ENCODE measurements at regions not wholly inside any gene's neighbourhood (a gene's known extent, or its start where the extent isn't known, plus 50 kb on each side); places are given as distances from the start of the nearest gene placed in this dataset.

GRCh38 chr15:94535298-94536048, 304.1 kb downstream of the MCTP2 start:
- no peak overlapping the region for H3K27ac Mint-ChIP-seq (ENCODE audit: unreplicated experiment)
- no peak overlapping the region for H3K4me3 Mint-ChIP-seq (ENCODE audit: unreplicated experiment)
- no peak for DNase-seq
- TF ChIP-seq, protein P1, sequence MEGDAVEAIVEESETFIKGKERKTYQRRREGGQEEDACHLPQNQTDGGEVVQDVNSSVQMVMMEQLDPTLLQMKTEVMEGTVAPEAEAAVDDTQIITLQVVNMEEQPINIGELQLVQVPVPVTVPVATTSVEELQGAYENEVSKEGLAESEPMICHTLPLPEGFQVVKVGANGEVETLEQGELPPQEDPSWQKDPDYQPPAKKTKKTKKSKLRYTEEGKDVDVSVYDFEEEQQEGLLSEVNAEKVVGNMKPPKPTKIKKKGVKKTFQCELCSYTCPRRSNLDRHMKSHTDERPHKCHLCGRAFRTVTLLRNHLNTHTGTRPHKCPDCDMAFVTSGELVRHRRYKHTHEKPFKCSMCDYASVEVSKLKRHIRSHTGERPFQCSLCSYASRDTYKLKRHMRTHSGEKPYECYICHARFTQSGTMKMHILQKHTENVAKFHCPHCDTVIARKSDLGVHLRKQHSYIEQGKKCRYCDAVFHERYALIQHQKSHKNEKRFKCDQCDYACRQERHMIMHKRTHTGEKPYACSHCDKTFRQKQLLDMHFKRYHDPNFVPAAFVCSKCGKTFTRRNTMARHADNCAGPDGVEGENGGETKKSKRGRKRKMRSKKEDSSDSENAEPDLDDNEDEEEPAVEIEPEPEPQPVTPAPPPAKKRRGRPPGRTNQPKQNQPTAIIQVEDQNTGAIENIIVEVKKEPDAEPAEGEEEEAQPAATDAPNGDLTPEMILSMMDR (IDR thresholded peaks at IDR 0.05; ENCODE audit: partially characterized antibody, unreplicated experiment), result no peak
- H3K4me1 Mint-ChIP-seq (ENCODE audit: low read depth, unreplicated experiment), result no peaks in the 10 kb centered on the region
- H3K27me3 Mint-ChIP-seq (ENCODE audit: unreplicated experiment), result no peaks in the 10 kb centered on the region
- no peaks in the 10 kb centered on the region for H3K9me3 Mint-ChIP-seq (ENCODE audit: unreplicated experiment)
- no peaks in the 10 kb centered on the region for H3K36me3 Mint-ChIP-seq (ENCODE audit: unreplicated experiment)

DNA sequence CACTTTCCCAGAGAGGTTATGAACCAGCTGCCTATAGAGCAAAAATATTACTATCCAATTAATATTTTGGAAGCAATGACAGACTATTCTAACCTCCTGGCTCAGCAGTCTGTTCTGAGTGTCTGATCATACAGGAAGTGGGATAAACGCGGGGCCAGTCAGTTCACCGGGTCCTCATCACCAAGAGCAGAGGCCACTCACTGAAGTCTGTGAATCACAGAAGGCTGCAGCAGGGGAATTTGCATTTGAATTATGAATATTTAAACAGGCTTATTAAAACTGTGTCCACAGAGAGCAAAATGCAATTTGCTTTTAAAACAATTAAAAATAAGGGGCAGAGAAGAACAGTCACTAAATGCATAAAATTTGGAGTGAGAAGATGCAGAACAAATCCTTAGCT, 305.2 kb downstream of the MCTP2 start:
- H3K4me1 Mint-ChIP-seq (ENCODE audit: low read depth, unreplicated experiment), result no peaks in the 10 kb centered on the region
- DNase-seq, result no peak
- H3K27me3 Mint-ChIP-seq (ENCODE audit: unreplicated experiment), result no peaks in the 10 kb centered on the region
- H3K36me3 Mint-ChIP-seq (ENCODE audit: unreplicated experiment), result no peaks in the 10 kb centered on the region
- no peak overlapping the region for H3K4me3 Mint-ChIP-seq (ENCODE audit: unreplicated experiment)
- no peaks in the 10 kb centered on the region for H3K9me3 Mint-ChIP-seq (ENCODE audit: unreplicated experiment)
- TF ChIP-seq, protein P1 (IDR thresholded peaks at IDR 0.05; ENCODE audit: partially characterized antibody, unreplicated experiment), result no peak
- H3K27ac Mint-ChIP-seq (ENCODE audit: unreplicated experiment), result no peak overlapping the region

DNA sequence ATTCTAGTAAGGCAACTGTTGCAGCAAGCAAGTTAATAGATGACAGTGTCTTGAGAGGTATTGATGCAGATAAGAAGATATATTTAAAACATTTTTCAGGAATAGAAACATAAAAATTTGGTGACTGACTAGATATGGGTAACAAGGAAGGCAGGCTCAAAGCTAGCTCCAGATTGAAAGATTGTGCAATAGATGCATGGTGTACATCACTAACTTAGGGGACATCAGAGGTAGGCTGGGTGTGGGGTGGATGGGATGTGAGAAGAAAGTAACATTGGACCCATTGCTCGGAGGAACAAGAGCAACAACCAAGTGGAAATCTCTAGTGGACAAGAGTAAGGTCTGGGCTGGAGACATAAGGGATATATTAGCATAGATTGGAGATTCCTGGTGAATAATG, 306.9 kb downstream of the MCTP2 start:
- Mint-ChIP-seq H3K36me3 (ENCODE audit: unreplicated experiment) (no peaks in the 10 kb centered on the region), H3K27me3 (ENCODE audit: unreplicated experiment) (no peaks in the 10 kb centered on the region), H3K9me3 (ENCODE audit: unreplicated experiment) (no peaks in the 10 kb centered on the region), H3K27ac (ENCODE audit: unreplicated experiment) (no peak overlapping the region), H3K4me1 (ENCODE audit: low read depth, unreplicated experiment) (no peaks in the 10 kb centered on the region), H3K4me3 (ENCODE audit: unreplicated experiment) (no peak overlapping the region)
- TF ChIP-seq, protein P1 (IDR thresholded peaks at IDR 0.05; ENCODE audit: partially characterized antibody, unreplicated experiment), result no peak
- no peak for DNase-seq

DNA sequence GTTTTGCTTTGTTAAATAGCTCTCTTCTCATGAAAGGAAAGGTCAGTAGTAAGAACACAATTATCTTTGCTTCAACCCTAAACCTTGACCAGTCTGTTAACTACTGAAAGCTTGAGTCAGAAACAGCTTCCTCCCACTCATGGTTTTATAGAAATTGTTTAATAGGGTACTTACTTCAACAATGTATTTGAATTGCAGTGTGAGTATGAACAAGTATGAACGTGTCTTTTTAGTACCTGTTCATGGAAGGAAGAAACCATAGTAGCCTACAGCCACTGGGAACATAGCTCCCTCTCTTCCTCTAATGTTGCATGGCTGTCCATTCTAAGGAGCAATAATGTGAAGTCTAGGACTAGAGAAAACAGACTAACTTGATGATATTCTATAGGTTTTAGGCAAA, 311.0 kb downstream of the MCTP2 start:
- no peaks in the 10 kb centered on the region for H3K9me3 Mint-ChIP-seq (ENCODE audit: unreplicated experiment)
- no peaks in the 10 kb centered on the region for H3K27me3 Mint-ChIP-seq (ENCODE audit: unreplicated experiment)
- H3K36me3 Mint-ChIP-seq (ENCODE audit: unreplicated experiment), result no peaks in the 10 kb centered on the region

DNA sequence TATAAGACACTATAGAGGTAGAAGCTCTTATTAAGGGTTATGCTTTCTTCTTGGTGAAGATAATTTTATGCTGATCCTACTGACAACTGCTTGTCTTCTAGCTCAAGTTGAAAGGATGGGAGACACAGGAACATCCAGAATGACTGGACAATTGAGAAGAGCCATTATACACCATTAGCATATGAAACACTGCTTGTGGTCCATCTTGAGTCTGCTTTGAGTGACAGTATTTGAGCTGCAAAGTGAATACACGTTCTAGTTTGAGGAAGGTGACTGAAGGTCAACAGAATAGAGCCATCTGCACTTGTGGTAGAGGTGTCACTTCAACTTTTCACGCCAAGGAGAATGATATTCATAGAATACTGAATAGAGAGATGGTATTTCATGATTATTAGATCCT, 315.4 kb downstream of the MCTP2 start:
- Mint-ChIP-seq H3K4me3 (ENCODE audit: unreplicated experiment) (no peak overlapping the region), H3K9me3 (ENCODE audit: unreplicated experiment) (no peaks in the 10 kb centered on the region), H3K27ac (ENCODE audit: unreplicated experiment) (no peak overlapping the region), H3K27me3 (ENCODE audit: unreplicated experiment) (no peaks in the 10 kb centered on the region), H3K36me3 (ENCODE audit: unreplicated experiment) (no peaks in the 10 kb centered on the region), H3K4me1 (ENCODE audit: low read depth, unreplicated experiment) (no peaks in the 10 kb centered on the region)
- no peak for DNase-seq
- TF ChIP-seq, protein P1 (IDR thresholded peaks at IDR 0.05; ENCODE audit: partially characterized antibody, unreplicated experiment), result no peak

More for the DNA sequence above, 311.0 kb downstream of the MCTP2 start:
- Mint-ChIP-seq H3K27ac (ENCODE audit: unreplicated experiment) (no peak overlapping the region), H3K4me1 (ENCODE audit: low read depth, unreplicated experiment) (no peaks in the 10 kb centered on the region), H3K4me3 (ENCODE audit: unreplicated experiment) (no peak overlapping the region)
- no peak for DNase-seq
- TF ChIP-seq, protein P1 (IDR thresholded peaks at IDR 0.05; ENCODE audit: partially characterized antibody, unreplicated experiment), result no peak

Measured in glutamatergic neuron (in vitro differentiated cells).